ENCODE measurements at regions not wholly inside any gene's neighbourhood (a gene's known extent, or its start where the extent isn't known, plus 50 kb on each side); places are given as distances from the start of the nearest gene placed in this dataset.

DNA sequence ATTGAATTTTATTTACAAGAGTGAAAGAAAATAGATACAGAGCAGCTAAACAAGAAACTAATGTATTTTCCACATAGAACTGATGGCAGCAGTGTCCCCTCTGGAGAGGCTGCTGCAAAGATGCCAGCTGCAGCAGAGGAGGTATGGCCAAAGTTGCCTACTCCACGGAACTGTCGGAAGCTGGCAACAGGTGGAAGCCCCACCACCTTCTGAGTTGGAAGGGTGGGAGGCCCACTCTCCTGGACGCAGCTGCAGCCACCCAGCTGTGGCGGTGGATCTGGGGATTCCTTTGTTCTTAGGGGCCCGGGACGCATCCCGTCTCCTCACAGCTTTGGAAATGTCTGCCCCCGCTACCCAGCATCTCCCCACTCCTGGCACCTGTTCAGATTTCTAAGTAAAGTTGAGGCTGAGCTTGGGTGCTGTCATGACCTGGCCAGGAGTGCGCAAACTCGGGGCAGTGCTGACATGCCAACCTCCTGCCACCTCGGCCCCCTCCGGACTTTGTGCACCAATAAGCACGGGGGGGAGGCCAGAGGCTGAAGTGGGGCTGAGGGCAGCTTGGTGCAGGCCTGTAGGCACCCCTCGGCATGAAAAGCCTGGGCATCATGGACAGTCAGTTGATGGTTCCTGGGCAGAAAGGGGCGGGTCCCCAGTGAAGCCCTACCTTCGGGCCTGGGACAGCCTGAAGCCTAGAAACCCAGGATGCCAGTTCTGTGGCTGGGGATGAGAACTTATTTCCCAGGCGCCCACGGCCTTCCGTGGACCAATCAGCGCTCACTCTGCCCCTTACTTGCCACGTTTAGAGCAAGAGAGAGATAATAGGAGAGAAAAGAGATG, 1071.4 kb downstream of the JRKL start:
- H3K4me1 ChIP-seq (ENCODE audit: insufficient read depth), result no peaks in the 10 kb centered on the region
- H3K27me3 ChIP-seq, result no peaks in the 10 kb centered on the region
- no peak overlapping the region for H3K4me3 ChIP-seq
- no peaks in the 10 kb centered on the region for H3K36me3 ChIP-seq
- intact Hi-C loops (cut with DNase I), result no loop called here
- no peak overlapping the region for H3K27ac ChIP-seq
- TF ChIP-seq, protein P1, sequence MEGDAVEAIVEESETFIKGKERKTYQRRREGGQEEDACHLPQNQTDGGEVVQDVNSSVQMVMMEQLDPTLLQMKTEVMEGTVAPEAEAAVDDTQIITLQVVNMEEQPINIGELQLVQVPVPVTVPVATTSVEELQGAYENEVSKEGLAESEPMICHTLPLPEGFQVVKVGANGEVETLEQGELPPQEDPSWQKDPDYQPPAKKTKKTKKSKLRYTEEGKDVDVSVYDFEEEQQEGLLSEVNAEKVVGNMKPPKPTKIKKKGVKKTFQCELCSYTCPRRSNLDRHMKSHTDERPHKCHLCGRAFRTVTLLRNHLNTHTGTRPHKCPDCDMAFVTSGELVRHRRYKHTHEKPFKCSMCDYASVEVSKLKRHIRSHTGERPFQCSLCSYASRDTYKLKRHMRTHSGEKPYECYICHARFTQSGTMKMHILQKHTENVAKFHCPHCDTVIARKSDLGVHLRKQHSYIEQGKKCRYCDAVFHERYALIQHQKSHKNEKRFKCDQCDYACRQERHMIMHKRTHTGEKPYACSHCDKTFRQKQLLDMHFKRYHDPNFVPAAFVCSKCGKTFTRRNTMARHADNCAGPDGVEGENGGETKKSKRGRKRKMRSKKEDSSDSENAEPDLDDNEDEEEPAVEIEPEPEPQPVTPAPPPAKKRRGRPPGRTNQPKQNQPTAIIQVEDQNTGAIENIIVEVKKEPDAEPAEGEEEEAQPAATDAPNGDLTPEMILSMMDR (IDR thresholded peaks at IDR 0.05), result no peak
- TF ChIP-seq POLR2A (IDR thresholded peaks at IDR 0.05) (no peak), EP300 (IDR thresholded peaks at IDR 0.05) (no peak)
- no peak for DNase-seq
- WGBS, 3 donors, result 87 to 91% (median 90%) methylated on average over 21 of the region's 21 CpGs
- H3K9me3 ChIP-seq, result peaks cover 0 to 6% of the 10 kb centered on the region in 2 donors

DNA sequence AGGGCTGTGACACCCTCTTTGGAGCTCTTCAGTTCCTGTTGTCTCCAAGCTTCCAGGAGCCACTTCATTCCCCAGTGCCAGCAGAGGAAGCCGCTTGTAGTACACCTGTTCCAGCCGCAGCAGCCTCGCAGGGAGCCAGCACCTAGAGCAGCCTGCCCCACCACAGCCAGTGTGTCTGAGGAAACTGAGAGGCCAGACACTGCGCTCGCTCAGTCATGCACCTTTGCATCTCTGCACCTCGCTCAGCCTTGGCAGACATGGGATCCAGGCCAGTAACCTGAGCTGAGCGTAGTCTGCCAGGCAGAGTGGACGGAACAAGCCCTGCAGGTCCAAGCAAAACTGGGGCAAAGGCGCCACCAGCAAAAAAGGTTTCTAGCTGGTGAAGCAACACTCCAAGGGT, 1072.1 kb downstream of the JRKL start:
- Histone ChIP-seq H3K4me3 (no peak overlapping the region), H3K9me3 (peaks cover 0 to 6% of the 10 kb centered on the region in 2 donors), H3K27me3 (no peaks in the 10 kb centered on the region), H3K27ac (no peak overlapping the region), H3K36me3 (no peaks in the 10 kb centered on the region), H3K4me1 (ENCODE audit: insufficient read depth) (no peaks in the 10 kb centered on the region)
- TF ChIP-seq EP300 (IDR thresholded peaks at IDR 0.05) (no peak), POLR2A (IDR thresholded peaks at IDR 0.05) (no peak)
- TF ChIP-seq, protein P1 (IDR thresholded peaks at IDR 0.05), result no peak
- no peak for DNase-seq
- intact Hi-C loops (cut with DNase I), result no loop called here
- 96% methylated on average over 9 of the region's 9 CpGs for WGBS, 3 donors

DNA sequence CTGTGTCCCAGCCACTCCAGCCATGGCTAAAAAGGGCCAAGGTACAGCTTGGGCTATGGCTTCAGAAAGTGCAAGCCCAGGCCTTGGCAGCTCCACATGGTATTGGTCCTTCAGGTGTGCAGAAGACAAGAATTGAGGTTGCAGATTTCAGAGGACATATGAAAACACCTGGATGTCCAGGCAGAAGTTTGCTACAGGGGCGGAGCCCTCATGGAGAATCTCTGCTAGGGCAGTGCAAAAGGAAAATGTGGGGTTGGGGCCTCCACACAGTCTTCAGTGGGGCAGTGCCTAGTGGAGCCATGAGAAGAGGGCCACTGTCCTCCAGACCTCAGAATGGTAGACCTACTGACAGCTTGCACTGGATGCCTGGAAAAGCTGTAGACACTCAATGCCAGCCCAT, 1074.1 kb downstream of the JRKL start:
- Histone ChIP-seq H3K9me3 (peaks cover 0 to 6% of the 10 kb centered on the region in 2 donors), H3K4me1 (ENCODE audit: insufficient read depth) (no peaks in the 10 kb centered on the region), H3K4me3 (no peak overlapping the region), H3K27me3 (no peaks in the 10 kb centered on the region), H3K27ac (no peak overlapping the region), H3K36me3 (no peaks in the 10 kb centered on the region)
- TF ChIP-seq EP300 (IDR thresholded peaks at IDR 0.05), result no peak
- no peak for DNase-seq
- 36 to 50% (median 39%) methylated on average over 1 of the region's 1 CpG for WGBS, 3 donors
- intact Hi-C loops (cut with DNase I), result no loop called here

DNA sequence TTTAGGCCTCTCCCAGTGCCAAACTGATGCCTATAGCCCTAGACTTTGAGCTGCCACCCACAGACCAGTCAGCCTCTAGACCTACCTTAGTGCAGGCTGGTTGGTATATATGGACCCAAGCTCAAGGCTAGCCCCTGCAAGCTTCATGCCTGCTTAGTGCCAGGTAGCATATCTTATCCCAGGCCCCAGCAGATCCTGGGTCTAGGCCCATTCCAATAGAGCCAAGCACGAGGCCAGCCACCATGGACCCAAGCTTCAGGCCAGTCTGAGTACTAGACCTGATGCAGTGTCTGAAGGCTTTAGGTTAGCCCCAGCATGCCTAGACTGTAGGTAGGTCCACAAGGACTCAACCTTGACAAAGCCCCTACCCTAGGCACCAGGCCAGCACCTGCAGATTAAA, 1081.7 kb downstream of the JRKL start:
- intact Hi-C loops (cut with DNase I), result no loop called here
- peaks cover 0 to 4% of the 10 kb centered on the region in 2 donors for H3K9me3 ChIP-seq
- TF ChIP-seq POLR2A (IDR thresholded peaks at IDR 0.05) (no peak), EP300 (IDR thresholded peaks at IDR 0.05) (no peak)
- TF ChIP-seq, protein P1 (IDR thresholded peaks at IDR 0.05), result no peak
- no peaks in the 10 kb centered on the region for H3K27me3 ChIP-seq
- no peaks in the 10 kb centered on the region for H3K4me1 ChIP-seq (ENCODE audit: insufficient read depth)
- DNase-seq, result no peak
- no peaks in the 10 kb centered on the region for H3K36me3 ChIP-seq
- H3K27ac ChIP-seq, result no peak overlapping the region
- H3K4me3 ChIP-seq, result no peak overlapping the region
- 97 to 100% methylated on average over 1 of the region's 1 CpG; no CpG with 5 or more reads in 1 of the 3 donors for WGBS, 3 donors

DNA sequence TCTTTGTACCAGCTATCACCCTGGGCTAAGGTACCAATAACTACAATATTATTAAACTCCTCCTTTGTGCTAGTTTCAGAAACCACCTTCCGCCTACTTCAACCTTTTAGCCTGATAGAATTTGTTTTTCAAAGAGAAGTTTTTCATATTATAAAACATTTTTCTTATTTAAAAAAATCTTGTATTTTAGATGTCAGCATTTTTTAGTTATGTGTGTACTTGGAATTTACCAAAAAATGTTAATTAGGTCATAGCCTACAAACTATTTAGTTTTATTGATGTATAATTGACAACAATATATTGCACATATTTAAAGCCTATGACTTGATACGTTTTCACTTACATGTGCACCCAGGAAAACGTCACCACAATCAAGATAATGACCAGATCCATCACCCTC, 1097.6 kb downstream of the JRKL start:
- intact Hi-C loops (cut with DNase I), result no loop called here
- no peaks in the 10 kb centered on the region for H3K36me3 ChIP-seq
- WGBS, 3 donors, result 56 to 59% (median 58%) methylated on average over 3 of the region's 3 CpGs
- no peaks in the 10 kb centered on the region for H3K9me3 ChIP-seq
- TF ChIP-seq, protein P1 (IDR thresholded peaks at IDR 0.05), result no peak
- TF ChIP-seq POLR2A (IDR thresholded peaks at IDR 0.05) (no peak), EP300 (IDR thresholded peaks at IDR 0.05) (no peak)
- no peak overlapping the region for H3K27ac ChIP-seq
- no peak overlapping the region for H3K4me3 ChIP-seq
- no peaks in the 10 kb centered on the region for H3K27me3 ChIP-seq
- DNase-seq, result no peak
- no peaks in the 10 kb centered on the region for H3K4me1 ChIP-seq (ENCODE audit: insufficient read depth)
